ENCODE measurements at regions not wholly inside any gene's neighbourhood (a gene's known extent, or its start where the extent isn't known, plus 50 kb on each side); places are given as distances from the start of the nearest gene placed in this dataset.

DNA sequence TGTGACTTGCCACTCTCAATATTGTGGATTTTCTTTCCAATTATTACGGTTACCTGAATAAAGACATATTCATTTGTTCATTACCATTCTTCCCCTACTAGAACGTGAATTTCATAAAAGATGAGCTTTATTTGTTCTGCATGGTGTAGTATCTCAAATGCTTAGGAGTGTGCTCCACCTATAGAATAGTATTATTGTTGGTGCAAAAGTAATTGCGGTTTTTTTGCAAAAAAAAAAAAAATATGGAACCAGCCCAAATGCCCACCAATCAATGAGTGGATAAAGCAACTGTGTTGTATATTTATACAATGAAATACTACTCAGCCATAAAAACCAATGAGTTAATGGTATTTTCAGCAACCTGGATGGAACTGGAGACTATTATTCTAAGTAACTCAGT is 525.5 kb upstream of the PRKX start (continued):
- TF ChIP-seq, protein P1, sequence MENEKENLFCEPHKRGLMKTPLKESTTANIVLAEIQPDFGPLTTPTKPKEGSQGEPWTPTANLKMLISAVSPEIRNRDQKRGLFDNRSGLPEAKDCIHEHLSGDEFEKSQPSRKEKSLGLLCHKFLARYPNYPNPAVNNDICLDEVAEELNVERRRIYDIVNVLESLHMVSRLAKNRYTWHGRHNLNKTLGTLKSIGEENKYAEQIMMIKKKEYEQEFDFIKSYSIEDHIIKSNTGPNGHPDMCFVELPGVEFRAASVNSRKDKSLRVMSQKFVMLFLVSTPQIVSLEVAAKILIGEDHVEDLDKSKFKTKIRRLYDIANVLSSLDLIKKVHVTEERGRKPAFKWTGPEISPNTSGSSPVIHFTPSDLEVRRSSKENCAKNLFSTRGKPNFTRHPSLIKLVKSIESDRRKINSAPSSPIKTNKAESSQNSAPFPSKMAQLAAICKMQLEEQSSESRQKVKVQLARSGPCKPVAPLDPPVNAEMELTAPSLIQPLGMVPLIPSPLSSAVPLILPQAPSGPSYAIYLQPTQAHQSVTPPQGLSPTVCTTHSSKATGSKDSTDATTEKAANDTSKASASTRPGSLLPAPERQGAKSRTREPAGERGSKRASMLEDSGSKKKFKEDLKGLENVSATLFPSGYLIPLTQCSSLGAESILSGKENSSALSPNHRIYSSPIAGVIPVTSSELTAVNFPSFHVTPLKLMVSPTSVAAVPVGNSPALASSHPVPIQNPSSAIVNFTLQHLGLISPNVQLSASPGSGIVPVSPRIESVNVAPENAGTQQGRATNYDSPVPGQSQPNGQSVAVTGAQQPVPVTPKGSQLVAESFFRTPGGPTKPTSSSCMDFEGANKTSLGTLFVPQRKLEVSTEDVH (IDR thresholded peaks at IDR 0.05; ENCODE audit: low read depth, partially characterized antibody): no peak

GRCh38 chrX:4225086-4225485 is 511.6 kb upstream of the PRKX start:
- CTCF ChIA-PET (ENCODE audit: low intra/inter-chr PET ratio): no interaction called here
- 0% methylated on average over 2 of the region's 2 CpGs for WGBS (ENCODE audit: insufficient coverage, low coverage, missing lambda C conversion rate)
- no peak overlapping the region for H3K4me2 ChIP-seq (ENCODE audit: insufficient read depth, low read length)
- FAIRE-seq (no peak), DNase-seq (ENCODE audit: extremely low read depth in 1 of 4, low spot score in 3 of 4) (no peak), ATAC-seq (no peak)
- H3K79me2 ChIP-seq (ENCODE audit: control insufficient read depth, insufficient read depth, low read length): no peaks in the 10 kb centered on the region
- H3K27me3 ChIP-seq (ENCODE audit: control insufficient read depth in 2 of 2, insufficient read depth in 2 of 2, low read length in 2 of 2): no peaks in the 10 kb centered on the region
- no peaks in the 10 kb centered on the region for H3K36me3 ChIP-seq (ENCODE audit: control insufficient read depth, insufficient read depth, low read length)
- TF ChIP-seq, protein P2, sequence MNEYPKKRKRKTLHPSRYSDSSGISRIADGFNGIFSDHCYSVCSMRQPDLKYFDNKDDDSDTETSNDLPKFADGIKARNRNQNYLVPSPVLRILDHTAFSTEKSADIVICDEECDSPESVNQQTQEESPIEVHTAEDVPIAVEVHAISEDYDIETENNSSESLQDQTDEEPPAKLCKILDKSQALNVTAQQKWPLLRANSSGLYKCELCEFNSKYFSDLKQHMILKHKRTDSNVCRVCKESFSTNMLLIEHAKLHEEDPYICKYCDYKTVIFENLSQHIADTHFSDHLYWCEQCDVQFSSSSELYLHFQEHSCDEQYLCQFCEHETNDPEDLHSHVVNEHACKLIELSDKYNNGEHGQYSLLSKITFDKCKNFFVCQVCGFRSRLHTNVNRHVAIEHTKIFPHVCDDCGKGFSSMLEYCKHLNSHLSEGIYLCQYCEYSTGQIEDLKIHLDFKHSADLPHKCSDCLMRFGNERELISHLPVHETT (CRISPR knock-in tag; conservative IDR thresholded peaks at IDR 0.05 in 1 of 2, IDR thresholded peaks at IDR 0.05 in 1 of 2): no peak
- TF ChIP-seq ZNF274 (IDR thresholded peaks at IDR 0.05; ENCODE audit: borderline replicate concordance, low read depth, low read length): no peak
- TF ChIP-seq FOXM1 (IDR thresholded peaks at IDR 0.05; ENCODE audit: low read depth): no peak
- no peak for TF ChIP-seq FOXM1 (CRISPR knock-in tag; IDR thresholded peaks at IDR 0.05; ENCODE audit: low read depth)
- TF ChIP-seq, protein P3, sequence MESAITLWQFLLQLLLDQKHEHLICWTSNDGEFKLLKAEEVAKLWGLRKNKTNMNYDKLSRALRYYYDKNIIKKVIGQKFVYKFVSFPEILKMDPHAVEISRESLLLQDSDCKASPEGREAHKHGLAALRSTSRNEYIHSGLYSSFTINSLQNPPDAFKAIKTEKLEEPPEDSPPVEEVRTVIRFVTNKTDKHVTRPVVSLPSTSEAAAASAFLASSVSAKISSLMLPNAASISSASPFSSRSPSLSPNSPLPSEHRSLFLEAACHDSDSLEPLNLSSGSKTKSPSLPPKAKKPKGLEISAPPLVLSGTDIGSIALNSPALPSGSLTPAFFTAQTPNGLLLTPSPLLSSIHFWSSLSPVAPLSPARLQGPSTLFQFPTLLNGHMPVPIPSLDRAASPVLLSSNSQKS (CRISPR knock-in tag; IDR thresholded peaks at IDR 0.05): no peak
- no peak for TF ChIP-seq DIDO1 (tag; IDR thresholded peaks at IDR 0.05; ENCODE audit: low read depth)
- TF ChIP-seq SRSF3 (IDR thresholded peaks at IDR 0.05; ENCODE audit: insufficient read depth, low read length): no peak
- TF ChIP-seq PML (IDR thresholded peaks at IDR 0.05; ENCODE audit: low read length): no peak
- in situ Hi-C loops (cut with MboI) (no loop called here), intact Hi-C loops (cut with micrococcal nuclease) (no loop called here)
- BruUV-seq (replicated peaks): no TSS peak
- POLR2A ChIA-PET: no interaction called here
- H3K9ac ChIP-seq (ENCODE audit: insufficient read depth in 1 of 2, low read depth in 2 of 2, low read length in 2 of 2): no peak overlapping the region
- no peak overlapping the region for H2AFZ ChIP-seq (ENCODE audit: low read depth, low read length)
- H4K20me1 ChIP-seq (replicated peaks; ENCODE audit: control insufficient read depth, insufficient read depth, low read length): no peaks in the 10 kb centered on the region
- H3K27ac ChIP-seq (ENCODE audit: extremely low read depth, low read depth, low read length): no peak overlapping the region
- no peaks in the 10 kb centered on the region for H3K9me3 ChIP-seq (replicated peaks; ENCODE audit: control insufficient read depth, insufficient read depth, low read depth, low read length)
- H3K4me1 ChIP-seq (replicated peaks in 1 of 2; ENCODE audit: control insufficient read depth in 2 of 2, insufficient read depth in 2 of 2, low read length in 2 of 2): no peaks in the 10 kb centered on the region
- H3K4me3 ChIP-seq: no peak overlapping the region
- H3K9me1 ChIP-seq (ENCODE audit: control insufficient read depth, insufficient read depth, low read length): no peaks in the 10 kb centered on the region
